Spleen (tissue), 7 donors: ENCODE measurements at regions not wholly inside any gene's neighbourhood (a gene's known extent, or its start where the extent isn't known, plus 50 kb on each side); places are given as distances from the start of the nearest gene placed in this dataset.

Experiments used
- CTCF ChIP-seq, 11 experiments: fragments of 200-600 bp in 7 of 11; fragments of 450-650 bp in 4 of 11; sonication (generic) in 4 of 11; IDR thresholded peaks in 8 of 11; conservative IDR thresholded peaks in 3 of 11; 1 replicate in 7 of 11; 2 replicates in 4 of 11; pipeline versions ENCODE4 v1.4.0 to v1.8.0; 2016 to 2021; ENCODE audit warnings: antibody characterized with exemption in 11 of 11, inconsistent platforms in 4 of 11, mild to moderate bottlenecking in 1 of 11
- POLR2AphosphoS5 ChIP-seq, 3 donors: sonication (generic); formaldehyde crosslinking; IDR thresholded peaks; one replicate each; pipeline ENCODE4 v1.5.1; 2017; ENCODE audit warnings: antibody characterized with exemption in 3 of 3
- donor health status: DM: no; HTN: no; CAD: no; lungs with moderate emphysema.
- donor health status: DM: no; HTN: no; CAD: no.
- donor health status: DM: no; HTN: no; CAD: no.

GRCh38 chr3:59442046-59442445, 392.2 kb upstream of the CFAP20DC start:
- no peak for TF ChIP-seq POLR2AphosphoS5 (IDR thresholded peaks at IDR 0.05)
- TF ChIP-seq CTCF (IDR thresholded peaks at IDR 0.05 in 8 of 11, conservative IDR thresholded peaks at IDR 0.05 in 3 of 11) = no peak
